Type B pancreatic cell (in vitro differentiated cells): ENCODE measurements at regions not wholly inside any gene's neighbourhood (a gene's known extent, or its start where the extent isn't known, plus 50 kb on each side); places are given as distances from the start of the nearest gene placed in this dataset.
"Not testable (repeated sequence)": the region's sequence is repeated elsewhere in the genome, so short reads cannot be mapped to it uniquely, and the experiment has no call there.

ENCODE experiments used
- DNase-seq: peaks from one replicate; pipeline ENCODE4 v3.0.0; 2021; ENCODE audit warnings: mixed read lengths; ENCODE audit not compliant: unreplicated experiment; ENCODE audit errors: extremely low spot score
- H3K27ac Mint-ChIP-seq: 2 replicates; pipeline ENCODE4 v1.8.0; 2021; ENCODE audit warnings: mild to moderate bottlenecking, mixed read lengths
- H3K27me3 Mint-ChIP-seq: 2 replicates; pipeline ENCODE4 v1.8.0; 2021; ENCODE audit warnings: mixed read lengths
- H3K36me3 Mint-ChIP-seq: 2 replicates; pipeline ENCODE4 v1.8.0; 2021; ENCODE audit warnings: mixed read lengths
- H3K4me1 Mint-ChIP-seq: one replicate; pipeline ENCODE4 v1.8.0; 2021; ENCODE audit warnings: mixed read lengths; ENCODE audit not compliant: unreplicated experiment
- H3K4me3 Mint-ChIP-seq: 2 replicates; pipeline ENCODE4 v1.8.0; 2021; ENCODE audit warnings: mild to moderate bottlenecking, mixed read lengths
- H3K9me3 Mint-ChIP-seq: 2 replicates; pipeline ENCODE4 v1.8.0; 2021; ENCODE audit warnings: mixed read lengths
- TF ChIP-seq, protein P1 (sequence below): fragments of 200-600 bp; sonication (generic); conservative IDR thresholded peaks from 2 replicates; pipeline ENCODE4 v1.5.0; 2021; ENCODE audit warnings: antibody characterized with exemption, mild to moderate bottlenecking

DNA sequence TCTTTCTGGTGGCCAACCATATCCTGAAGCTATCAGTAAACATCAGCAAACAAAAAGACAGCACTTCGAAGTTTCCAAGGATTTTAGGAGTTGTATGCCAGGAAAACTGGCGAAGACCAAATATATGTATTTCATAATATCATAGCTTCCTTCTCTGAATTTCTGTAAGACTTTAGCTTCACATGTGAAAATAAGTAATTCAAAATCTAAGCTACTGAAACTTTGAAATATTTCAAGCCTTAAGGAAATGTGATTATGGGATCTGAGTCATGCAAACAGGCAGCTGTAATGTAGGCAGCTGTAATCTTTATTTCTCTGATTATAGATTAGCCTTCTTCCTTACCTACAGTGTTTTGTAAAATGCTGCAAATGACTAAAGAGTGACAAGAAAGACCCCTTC, 70.7 kb upstream of the ANKRD10 start:
- Mint-ChIP-seq H3K4me1 (no peaks in the 10 kb centered on the region), H3K36me3 (no peaks in the 10 kb centered on the region), H3K27ac (no peak overlapping the region), H3K4me3 (no peak overlapping the region), H3K27me3 (peaks cover 16% of the 10 kb centered on the region), H3K9me3 (no peaks in the 10 kb centered on the region)
- no peak for DNase-seq
- TF ChIP-seq, protein P1, sequence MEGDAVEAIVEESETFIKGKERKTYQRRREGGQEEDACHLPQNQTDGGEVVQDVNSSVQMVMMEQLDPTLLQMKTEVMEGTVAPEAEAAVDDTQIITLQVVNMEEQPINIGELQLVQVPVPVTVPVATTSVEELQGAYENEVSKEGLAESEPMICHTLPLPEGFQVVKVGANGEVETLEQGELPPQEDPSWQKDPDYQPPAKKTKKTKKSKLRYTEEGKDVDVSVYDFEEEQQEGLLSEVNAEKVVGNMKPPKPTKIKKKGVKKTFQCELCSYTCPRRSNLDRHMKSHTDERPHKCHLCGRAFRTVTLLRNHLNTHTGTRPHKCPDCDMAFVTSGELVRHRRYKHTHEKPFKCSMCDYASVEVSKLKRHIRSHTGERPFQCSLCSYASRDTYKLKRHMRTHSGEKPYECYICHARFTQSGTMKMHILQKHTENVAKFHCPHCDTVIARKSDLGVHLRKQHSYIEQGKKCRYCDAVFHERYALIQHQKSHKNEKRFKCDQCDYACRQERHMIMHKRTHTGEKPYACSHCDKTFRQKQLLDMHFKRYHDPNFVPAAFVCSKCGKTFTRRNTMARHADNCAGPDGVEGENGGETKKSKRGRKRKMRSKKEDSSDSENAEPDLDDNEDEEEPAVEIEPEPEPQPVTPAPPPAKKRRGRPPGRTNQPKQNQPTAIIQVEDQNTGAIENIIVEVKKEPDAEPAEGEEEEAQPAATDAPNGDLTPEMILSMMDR, result no peak

DNA sequence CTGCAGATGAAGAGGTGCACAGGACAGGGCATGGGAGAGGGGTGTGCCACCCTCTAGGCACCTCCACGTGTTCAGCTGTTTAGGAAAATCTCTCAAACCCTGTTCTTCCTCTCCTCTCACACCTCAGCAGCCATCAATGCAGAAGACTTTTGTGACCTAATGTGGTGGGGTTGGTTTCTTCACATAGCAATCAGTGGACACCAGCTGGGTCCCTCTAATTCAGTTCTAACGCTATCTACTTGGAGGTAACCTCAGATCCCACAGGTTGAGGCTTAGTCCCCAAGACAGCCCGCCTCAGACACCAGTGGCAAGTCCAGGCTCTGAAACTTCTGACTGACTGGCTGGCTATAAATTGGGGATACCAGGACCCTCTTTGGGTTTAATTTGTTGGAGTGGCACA, 69.9 kb upstream of the ANKRD10 start:
- Mint-ChIP-seq H3K9me3 (no peaks in the 10 kb centered on the region), H3K4me1 (no peaks in the 10 kb centered on the region), H3K4me3 (no peak overlapping the region), H3K27ac (no peak overlapping the region), H3K27me3 (peaks cover 16% of the 10 kb centered on the region), H3K36me3 (no peaks in the 10 kb centered on the region)
- DNase-seq, result no peak
- TF ChIP-seq, protein P1, result no peak

DNA sequence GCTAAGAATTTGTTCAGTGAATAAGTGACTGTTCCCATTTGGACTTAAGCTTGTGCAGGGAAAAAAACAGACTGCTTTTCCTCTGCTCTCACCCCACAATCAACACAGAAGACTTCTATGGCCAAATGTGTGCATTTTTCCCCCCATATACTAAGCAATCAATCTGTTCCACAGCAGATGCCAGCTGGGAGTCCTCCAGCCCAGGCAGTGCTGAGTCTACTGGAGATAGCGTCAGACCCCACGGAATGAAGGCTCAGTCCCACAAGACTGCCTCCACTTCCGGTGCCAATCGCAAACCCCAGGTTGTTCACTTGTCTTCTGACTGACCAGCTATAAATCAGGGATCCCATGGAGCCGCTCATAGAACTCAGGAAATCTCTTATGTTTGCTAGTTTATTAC, 69.5 kb upstream of the ANKRD10 start:
- Mint-ChIP-seq H3K36me3 (no peaks in the 10 kb centered on the region), H3K9me3 (no peaks in the 10 kb centered on the region), H3K4me3 (no peak overlapping the region), H3K27ac (no peak overlapping the region), H3K27me3 (peaks cover 16% of the 10 kb centered on the region), H3K4me1 (no peaks in the 10 kb centered on the region)
- DNase-seq, result no peak
- TF ChIP-seq, protein P1, result no peak

DNA sequence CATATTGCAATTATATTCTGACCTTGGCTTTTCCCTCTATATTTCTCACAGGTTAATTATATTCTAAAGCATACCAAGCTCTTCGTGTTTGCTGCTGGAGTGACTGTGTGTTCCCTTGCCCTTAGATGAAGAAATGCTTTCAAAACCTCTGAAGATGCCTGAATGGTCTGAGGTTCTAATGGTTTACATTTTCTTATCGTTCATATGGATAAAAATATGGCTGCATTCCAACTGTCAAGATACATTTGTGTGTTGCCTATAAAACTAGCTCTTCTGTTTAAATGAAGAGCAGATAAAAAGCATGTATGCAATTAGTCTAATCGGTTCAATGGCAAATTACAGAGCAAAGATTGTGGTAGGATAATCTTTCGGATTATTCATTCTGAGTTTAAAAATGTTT, 68.4 kb upstream of the ANKRD10 start:
- H3K4me1 Mint-ChIP-seq, result no peaks in the 10 kb centered on the region
- H3K9me3 Mint-ChIP-seq, result no peaks in the 10 kb centered on the region

DNA sequence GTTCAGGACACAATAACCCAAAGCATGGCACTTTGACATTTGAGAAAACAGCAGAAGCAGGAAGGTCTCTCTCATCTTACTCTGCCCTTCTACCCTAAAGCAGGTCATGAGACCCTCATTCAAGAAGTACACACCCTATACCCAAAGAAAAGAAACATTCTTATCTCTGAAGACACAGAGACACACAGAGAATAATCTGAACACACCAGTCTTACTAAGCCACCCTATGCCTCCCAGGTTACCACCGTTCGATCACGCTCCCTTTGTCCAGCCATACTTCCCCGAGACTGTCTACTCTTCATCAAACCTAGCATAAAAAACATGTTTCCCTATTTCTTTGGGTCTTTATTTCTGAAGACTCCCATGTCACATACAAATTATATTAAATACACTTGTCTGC, 66.5 kb upstream of the ANKRD10 start:
- no peak for DNase-seq
- TF ChIP-seq, protein P1, result no peak
- Mint-ChIP-seq H3K27me3 (peaks cover 18% of the 10 kb centered on the region), H3K4me3 (no peak overlapping the region), H3K27ac (no peak overlapping the region), H3K36me3 (no peaks in the 10 kb centered on the region), H3K9me3 (no peaks in the 10 kb centered on the region), H3K4me1 (no peaks in the 10 kb centered on the region)

More for the DNA sequence above, 68.4 kb upstream of the ANKRD10 start:
- H3K36me3 Mint-ChIP-seq, result no peaks in the 10 kb centered on the region
- no peak overlapping the region for H3K4me3 Mint-ChIP-seq
- H3K27me3 Mint-ChIP-seq, result peaks cover 20% of the 10 kb centered on the region
- TF ChIP-seq, protein P1, result no peak
- no peak overlapping the region for H3K27ac Mint-ChIP-seq
- no peak for DNase-seq

DNA sequence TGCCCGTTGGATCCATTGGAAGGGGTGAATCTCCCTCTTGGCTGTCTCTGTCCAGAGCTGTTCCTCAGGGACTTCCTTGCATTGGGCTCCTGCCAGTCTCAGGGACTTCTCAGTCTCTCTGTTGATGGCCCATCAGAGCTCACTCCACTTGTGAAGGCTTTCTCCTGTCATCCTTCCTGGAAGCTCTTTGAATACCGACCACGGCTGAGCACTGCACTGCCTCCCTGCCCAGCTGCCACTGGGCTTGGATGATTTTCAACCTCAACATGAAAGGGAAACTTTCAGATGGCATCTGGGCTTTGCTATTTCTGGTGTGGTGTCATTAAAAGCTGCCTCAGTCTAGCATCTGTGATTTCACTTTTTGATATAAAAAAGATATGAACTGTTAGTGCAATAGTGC, 66.1 kb upstream of the ANKRD10 start:
- H3K27me3 Mint-ChIP-seq, result peaks cover 21% of the 10 kb centered on the region
- TF ChIP-seq, protein P1, result no peak
- no peaks in the 10 kb centered on the region for H3K36me3 Mint-ChIP-seq
- no peak for DNase-seq
- H3K4me3 Mint-ChIP-seq, result no peak overlapping the region
- H3K9me3 Mint-ChIP-seq, result no peaks in the 10 kb centered on the region
- no peaks in the 10 kb centered on the region for H3K4me1 Mint-ChIP-seq
- H3K27ac Mint-ChIP-seq, result no peak overlapping the region

DNA sequence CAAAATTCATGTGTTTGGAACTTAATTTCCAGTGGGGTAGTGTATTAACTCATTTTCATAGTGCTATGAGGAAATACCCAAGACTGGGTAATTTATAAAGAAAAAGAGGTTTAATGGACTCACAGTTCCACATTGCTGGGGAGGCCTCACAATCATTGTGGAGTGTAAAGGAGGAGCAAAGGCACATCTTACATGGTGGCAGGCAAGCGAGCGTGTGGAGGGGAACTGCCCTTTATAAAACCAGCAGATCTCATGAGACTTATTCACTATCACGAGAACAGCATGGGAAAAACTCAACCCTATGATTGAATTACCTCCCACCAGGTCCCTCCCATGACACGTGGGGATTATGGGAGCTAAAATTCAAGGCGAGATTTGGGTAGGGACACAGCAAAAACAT, 64.3 kb upstream of the ANKRD10 start:
- DNase-seq, H3K36me3 Mint-ChIP-seq, H3K27ac Mint-ChIP-seq, H3K4me3 Mint-ChIP-seq, H3K4me1 Mint-ChIP-seq, H3K9me3 Mint-ChIP-seq: not testable (repeated sequence)
- H3K27me3 Mint-ChIP-seq, result peaks cover 18% of the 10 kb centered on the region
